H9 (cell line): ENCODE measurements at regions not wholly inside any gene's neighbourhood (a gene's known extent, or its start where the extent isn't known, plus 50 kb on each side); places are given as distances from the start of the nearest gene placed in this dataset.

Experiments used
- DNase-seq: peaks from one replicate; pipeline ENCODE4 v3.0.0-alpha.2; 2017
- H2AFZ ChIP-seq: one replicate; pipeline ENCODE4 v1.6.1; 2013; ENCODE audit warnings: mild to moderate bottlenecking, low read length, control low read depth, moderate library complexity
- H2AK5ac ChIP-seq: 2 replicates; pipeline ENCODE4 v1.6.1; 2013; ENCODE audit warnings: low read length, control low read depth, mixed read lengths; ENCODE audit not compliant: insufficient read length
- H2BK120ac ChIP-seq: one replicate; pipeline ENCODE4 v1.6.1; 2013; ENCODE audit warnings: low read depth, mild to moderate bottlenecking, low read length, control low read depth, inconsistent platforms; ENCODE audit not compliant: poor library complexity, severe bottlenecking
- H2BK12ac ChIP-seq: 2 replicates; pipeline ENCODE4 v1.6.1; 2013; ENCODE audit warnings: low read length, control low read depth, mixed read lengths, low read depth; ENCODE audit not compliant: insufficient read length
- H2BK15ac ChIP-seq: 2 replicates; pipeline ENCODE4 v1.6.1; 2013; ENCODE audit warnings: low read depth, low read length, control low read depth
- H2BK20ac ChIP-seq: one replicate; pipeline ENCODE4 v1.6.1; 2013; ENCODE audit warnings: low read depth, mild to moderate bottlenecking, low read length, control low read depth, inconsistent platforms; ENCODE audit not compliant: poor library complexity, severe bottlenecking
- H2BK5ac ChIP-seq: 2 replicates; pipeline ENCODE4 v1.6.1; 2013; ENCODE audit warnings: low read length, control low read depth, mixed read lengths; ENCODE audit not compliant: insufficient read length
- H3K14ac ChIP-seq: 2 replicates; pipeline ENCODE4 v1.6.1; 2013; ENCODE audit warnings: low read length, control low read depth; ENCODE audit not compliant: insufficient read depth
- H3K18ac ChIP-seq: 2 replicates; pipeline ENCODE4 v1.6.1; 2013; ENCODE audit warnings: low read depth, mild to moderate bottlenecking, mixed read lengths, low read length, control low read depth; ENCODE audit not compliant: insufficient read length
- H3K23ac ChIP-seq: 2 replicates; pipeline ENCODE4 v1.6.1; 2013; ENCODE audit warnings: low read length, control low read depth, mixed read lengths, low read depth; ENCODE audit not compliant: insufficient read length
- H3K23me2 ChIP-seq: 2 replicates; pipeline ENCODE4 v1.6.1; 2013; ENCODE audit warnings: low read depth, mild to moderate bottlenecking, mixed read lengths, low read length, control low read depth; ENCODE audit not compliant: insufficient read length, poor library complexity, severe bottlenecking
- H3K27ac ChIP-seq: 2 replicates; pipeline ENCODE4 v1.5.1; 2013; ENCODE audit warnings: low read length, control low read depth, mixed read lengths, low read depth; ENCODE audit not compliant: insufficient read length
- H3K27me3 ChIP-seq: 2 replicates; pipeline ENCODE4 v1.6.1; 2013; ENCODE audit warnings: low read length, control low read depth, inconsistent platforms; ENCODE audit not compliant: insufficient read depth
- H3K4ac ChIP-seq: 2 replicates; pipeline ENCODE4 v1.6.1; 2013; ENCODE audit warnings: low read depth, mild to moderate bottlenecking, control low read depth, inconsistent platforms, low read length, moderate library complexity
- H3K4me1 ChIP-seq: 2 replicates; pipeline ENCODE4 v1.6.1; 2013; ENCODE audit warnings: low read length, control low read depth, inconsistent platforms; ENCODE audit not compliant: insufficient read depth
- H3K4me2 ChIP-seq: 2 replicates; pipeline ENCODE4 v1.6.1; 2013; ENCODE audit warnings: low read length, control low read depth, mixed read lengths; ENCODE audit not compliant: insufficient read length, insufficient read depth
- H3K56ac ChIP-seq: 2 replicates; pipeline ENCODE4 v1.6.1; 2013; ENCODE audit warnings: low read depth, mild to moderate bottlenecking, mixed read lengths, low read length, control low read depth; ENCODE audit not compliant: insufficient read length
- H3K79me1 ChIP-seq: 2 replicates; pipeline ENCODE4 v1.6.1; 2013; ENCODE audit warnings: low read depth, mild to moderate bottlenecking, moderate library complexity, low read length, control low read depth, inconsistent platforms; ENCODE audit not compliant: insufficient read depth, poor library complexity, severe bottlenecking
- H3K79me2 ChIP-seq: 2 replicates; pipeline ENCODE4 v1.6.1; 2013; ENCODE audit warnings: low read length, control low read depth, inconsistent platforms; ENCODE audit not compliant: insufficient read depth
- H3K9ac ChIP-seq: 2 replicates; pipeline ENCODE4 v1.6.1; 2013; ENCODE audit warnings: low read length, control low read depth, mixed read lengths; ENCODE audit not compliant: insufficient read length; ENCODE audit errors: extremely low read depth
- H3K9me3 ChIP-seq: one replicate; pipeline ENCODE4 v1.6.1; 2013; ENCODE audit warnings: low read depth, low read length, inconsistent platforms; ENCODE audit not compliant: control insufficient read depth
- H3T11ph ChIP-seq: one replicate; pipeline ENCODE4 v1.6.1; 2013; ENCODE audit warnings: mild to moderate bottlenecking, low read length, control low read depth, inconsistent platforms
- H4K20me1 ChIP-seq: one replicate; pipeline ENCODE4 v1.6.1; 2013; ENCODE audit not compliant: control insufficient read depth, insufficient read length, insufficient read depth
- H4K5ac ChIP-seq: 2 replicates; pipeline ENCODE4 v1.6.1; 2013; ENCODE audit warnings: low read depth, mild to moderate bottlenecking, mixed read lengths, low read length, control low read depth; ENCODE audit not compliant: insufficient read length
- H4K8ac ChIP-seq: replicated peaks from 2 replicates; pipeline ENCODE4 v1.6.1; 2013; ENCODE audit warnings: low read length, control low read depth, mixed read lengths, low read depth; ENCODE audit not compliant: insufficient read length
- H4K91ac ChIP-seq: 2 replicates; pipeline ENCODE4 v1.6.1; 2013; ENCODE audit warnings: low read depth, mild to moderate bottlenecking, moderate library complexity, mixed read lengths, low read length, control low read depth; ENCODE audit not compliant: insufficient read length
- H3K27ac Mint-ChIP-seq, 3 experiments: 2 replicates in 2 of 3; 3 replicates in 1 of 3; pipeline ENCODE4 v1.8.0; 2020 to 2021; ENCODE audit warnings: mixed read lengths in 3 of 3, mild to moderate bottlenecking in 1 of 3, moderate library complexity in 1 of 3
- H3K27me3 Mint-ChIP-seq: 2 replicates; pipeline ENCODE4 v1.8.0; 2021; ENCODE audit warnings: low read depth, mild to moderate bottlenecking, moderate library complexity, mixed read lengths
- H3K36me3 Mint-ChIP-seq, 3 experiments: 2 replicates in 2 of 3; 3 replicates in 1 of 3; pipeline ENCODE4 v1.8.0; 2020 to 2021; ENCODE audit warnings: low read depth in 3 of 3, mixed read lengths in 3 of 3; ENCODE audit not compliant: insufficient read depth in 1 of 3
- H3K4me1 Mint-ChIP-seq, 2 experiments: 2 replicates each; pipeline ENCODE4 v1.8.0; 2020; ENCODE audit warnings: mixed read lengths in 2 of 2
- H3K4me3 Mint-ChIP-seq, 2 experiments: 2 replicates in 1 of 2; 3 replicates in 1 of 2; pipeline ENCODE4 v1.8.0; 2020 to 2021; ENCODE audit warnings: mild to moderate bottlenecking in 2 of 2, mixed read lengths in 2 of 2, moderate library complexity in 1 of 2
- H3K9me3 Mint-ChIP-seq, 2 experiments: 2 replicates in 1 of 2; 3 replicates in 1 of 2; pipeline ENCODE4 v1.8.0; 2020; ENCODE audit warnings: mild to moderate bottlenecking in 2 of 2, mixed read lengths in 2 of 2, moderate library complexity in 1 of 2
- WGBS: extraction: QIAGEN DNeasy Blood & Tissue Kit; methylation state at CpG from one replicate; pipeline ENCODE4 v1.1.7; 2013; ENCODE audit warnings: missing lambda C conversion rate, low lambda C conversion rate, mixed read lengths; ENCODE audit not compliant: insufficient read length; ENCODE audit errors: extremely low coverage; 5-methylcytosine and 5-hydroxymethylcytosine counted together
- TF ChIP-seq, protein P1 (sequence below): fragments of 200-600 bp; sonication (generic); conservative IDR thresholded peaks from 3 replicates; pipeline ENCODE4 v1.8.0; 2021; ENCODE audit warnings: antibody characterized with exemption, mild to moderate bottlenecking

DNA sequence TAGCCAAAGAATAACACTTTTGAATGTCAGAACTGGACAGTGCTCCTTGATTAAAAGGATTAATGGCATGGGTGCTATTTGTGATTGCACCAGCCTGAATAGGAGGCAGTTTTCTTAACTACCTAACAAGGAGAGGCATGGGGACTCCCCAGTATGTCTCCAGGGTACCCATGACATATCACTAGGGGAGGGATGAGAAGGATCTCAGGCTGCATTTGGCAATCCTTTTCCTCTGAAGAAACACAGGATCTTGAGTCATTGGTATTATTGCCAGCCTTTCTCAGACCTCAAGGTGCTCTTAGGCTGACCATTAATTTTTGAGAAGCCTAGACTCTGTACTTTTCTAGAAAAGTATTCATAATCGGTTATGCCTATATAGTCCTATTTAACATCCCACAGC, 77.5 kb upstream of the NPVF start:
- no CpG with 5 or more reads among the region's 1 CpG for WGBS
- no peaks in the 10 kb centered on the region for H3K27me3 Mint-ChIP-seq
- no peak overlapping the region for H3T11ph ChIP-seq

More for the DNA sequence above, 77.5 kb upstream of the NPVF start:
- Histone ChIP-seq H2AK5ac (no peak overlapping the region), H4K5ac (no peak overlapping the region), H3K79me1 (no peaks in the 10 kb centered on the region), H2AFZ (no peak overlapping the region), H3K56ac (no peak overlapping the region), H3K23ac (no peak overlapping the region), H4K91ac (no peak overlapping the region), H3K4me2 (no peak overlapping the region), H2BK120ac (no peak overlapping the region), H3K27me3 (no peaks in the 10 kb centered on the region), H4K8ac (no peak overlapping the region), H3K4ac (no peak overlapping the region), H3K14ac (no peak overlapping the region), H2BK5ac (no peak overlapping the region), H3K9me3 (no peaks in the 10 kb centered on the region), H2BK20ac (no peak overlapping the region), H2BK12ac (no peak overlapping the region), H3K27ac (no peak overlapping the region), H3K79me2 (no peaks in the 10 kb centered on the region), H3K18ac (no peak overlapping the region), H2BK15ac (no peak overlapping the region), H3K23me2 (no peaks in the 10 kb centered on the region), H3K9ac (no peak overlapping the region), H4K20me1 (no peaks in the 10 kb centered on the region), H3K4me1 (peaks cover 3% of the 10 kb centered on the region; the same call in 1 of the 2 replicates)
- H3K27ac Mint-ChIP-seq, result no peak overlapping the region
- no peaks in the 10 kb centered on the region for H3K9me3 Mint-ChIP-seq
- DNase-seq, result no peak
- H3K4me3 Mint-ChIP-seq, result no peak overlapping the region
- TF ChIP-seq, protein P1, sequence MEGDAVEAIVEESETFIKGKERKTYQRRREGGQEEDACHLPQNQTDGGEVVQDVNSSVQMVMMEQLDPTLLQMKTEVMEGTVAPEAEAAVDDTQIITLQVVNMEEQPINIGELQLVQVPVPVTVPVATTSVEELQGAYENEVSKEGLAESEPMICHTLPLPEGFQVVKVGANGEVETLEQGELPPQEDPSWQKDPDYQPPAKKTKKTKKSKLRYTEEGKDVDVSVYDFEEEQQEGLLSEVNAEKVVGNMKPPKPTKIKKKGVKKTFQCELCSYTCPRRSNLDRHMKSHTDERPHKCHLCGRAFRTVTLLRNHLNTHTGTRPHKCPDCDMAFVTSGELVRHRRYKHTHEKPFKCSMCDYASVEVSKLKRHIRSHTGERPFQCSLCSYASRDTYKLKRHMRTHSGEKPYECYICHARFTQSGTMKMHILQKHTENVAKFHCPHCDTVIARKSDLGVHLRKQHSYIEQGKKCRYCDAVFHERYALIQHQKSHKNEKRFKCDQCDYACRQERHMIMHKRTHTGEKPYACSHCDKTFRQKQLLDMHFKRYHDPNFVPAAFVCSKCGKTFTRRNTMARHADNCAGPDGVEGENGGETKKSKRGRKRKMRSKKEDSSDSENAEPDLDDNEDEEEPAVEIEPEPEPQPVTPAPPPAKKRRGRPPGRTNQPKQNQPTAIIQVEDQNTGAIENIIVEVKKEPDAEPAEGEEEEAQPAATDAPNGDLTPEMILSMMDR, result no peak
- H3K36me3 Mint-ChIP-seq, result no peaks in the 10 kb centered on the region
- peaks cover 20 to 23% of the 10 kb centered on the region in 2 experiments for H3K4me1 Mint-ChIP-seq
